GM12865 (cell line): ENCODE measurements at regions not wholly inside any gene's neighbourhood (a gene's known extent, or its start where the extent isn't known, plus 50 kb on each side); places are given as distances from the start of the nearest gene placed in this dataset.
"Not testable (repeated sequence)": the region's sequence is repeated elsewhere in the genome, so short reads cannot be mapped to it uniquely, and the experiment has no call there.

Experiments used
- DNase-seq: peaks from one replicate; pipeline ENCODE4 v3.0.0; 2010; ENCODE audit warnings: low read depth
- H3K4me3 ChIP-seq: 2 replicates; pipeline ENCODE4 v1.5.1; 2011; ENCODE audit warnings: mild to moderate bottlenecking, low read depth, low read length, control low read depth
- TF ChIP-seq, protein P1 (sequence below): IDR thresholded peaks from 2 replicates; pipeline ENCODE4 v1.5.1; 2011; ENCODE audit warnings: low read length, control low read depth, low read depth, inconsistent platforms; ENCODE audit not compliant: insufficient read depth; ENCODE audit errors: missing control alignments

GRCh38 chr10:53072144-53072543 lies 299.6 kb upstream of the MBL2 start:
- H3K4me3 ChIP-seq = no peak overlapping the region
- no peak for DNase-seq
- TF ChIP-seq, protein P1, sequence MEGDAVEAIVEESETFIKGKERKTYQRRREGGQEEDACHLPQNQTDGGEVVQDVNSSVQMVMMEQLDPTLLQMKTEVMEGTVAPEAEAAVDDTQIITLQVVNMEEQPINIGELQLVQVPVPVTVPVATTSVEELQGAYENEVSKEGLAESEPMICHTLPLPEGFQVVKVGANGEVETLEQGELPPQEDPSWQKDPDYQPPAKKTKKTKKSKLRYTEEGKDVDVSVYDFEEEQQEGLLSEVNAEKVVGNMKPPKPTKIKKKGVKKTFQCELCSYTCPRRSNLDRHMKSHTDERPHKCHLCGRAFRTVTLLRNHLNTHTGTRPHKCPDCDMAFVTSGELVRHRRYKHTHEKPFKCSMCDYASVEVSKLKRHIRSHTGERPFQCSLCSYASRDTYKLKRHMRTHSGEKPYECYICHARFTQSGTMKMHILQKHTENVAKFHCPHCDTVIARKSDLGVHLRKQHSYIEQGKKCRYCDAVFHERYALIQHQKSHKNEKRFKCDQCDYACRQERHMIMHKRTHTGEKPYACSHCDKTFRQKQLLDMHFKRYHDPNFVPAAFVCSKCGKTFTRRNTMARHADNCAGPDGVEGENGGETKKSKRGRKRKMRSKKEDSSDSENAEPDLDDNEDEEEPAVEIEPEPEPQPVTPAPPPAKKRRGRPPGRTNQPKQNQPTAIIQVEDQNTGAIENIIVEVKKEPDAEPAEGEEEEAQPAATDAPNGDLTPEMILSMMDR = no peak

GRCh38 chr10:53071505-53072125 lies 299.0 kb upstream of the MBL2 start:
- H3K4me3 ChIP-seq = no peak overlapping the region
- TF ChIP-seq, protein P1 = no peak
- no peak for DNase-seq

DNA sequence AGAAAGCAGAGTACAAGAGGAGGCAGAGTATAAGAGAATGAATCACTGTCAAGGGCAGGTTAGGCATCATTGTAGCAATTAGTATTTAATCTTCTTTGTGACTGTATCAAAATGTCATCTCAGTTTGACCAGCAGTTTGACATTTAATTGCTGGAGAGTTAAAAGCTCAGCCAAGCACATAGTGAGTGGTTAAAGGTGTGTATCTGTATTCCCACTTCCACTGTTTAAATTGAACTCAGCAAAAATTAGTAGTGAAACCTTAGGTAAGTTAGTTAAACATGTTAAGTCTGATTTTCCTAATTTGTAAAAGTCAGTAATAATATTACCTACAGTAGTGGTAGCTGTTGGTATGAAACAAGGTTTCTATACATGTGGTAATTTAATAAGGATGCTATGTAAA lies 296.4 kb upstream of the MBL2 start:
- TF ChIP-seq, protein P1 = no peak
- no peak for DNase-seq
- H3K4me3 ChIP-seq = no peak overlapping the region

GRCh38 chr10:53064614-53065013 lies 292.0 kb upstream of the MBL2 start:
- DNase-seq = no peak
- H3K4me3 ChIP-seq = no peak overlapping the region
- TF ChIP-seq, protein P1 = no peak

DNA sequence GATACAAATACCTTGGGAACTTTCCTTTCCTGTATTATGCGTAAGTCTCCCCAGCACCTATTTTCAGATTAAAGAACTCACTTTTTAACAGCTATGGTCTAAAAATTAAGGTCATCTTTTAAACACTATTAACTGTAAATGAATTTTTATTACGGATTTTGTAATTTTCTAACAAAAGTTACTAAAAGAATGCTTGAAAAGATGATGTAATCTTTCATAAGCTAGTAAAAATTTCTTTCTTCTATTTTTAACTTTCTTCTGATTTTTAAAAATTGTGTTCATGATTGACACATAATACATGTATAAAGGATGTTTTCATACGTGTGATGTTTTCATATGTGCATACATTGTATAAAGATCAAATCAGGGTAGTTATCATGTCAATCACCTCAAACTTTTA lies 291.2 kb upstream of the MBL2 start:
- H3K4me3 ChIP-seq = no peak overlapping the region
- TF ChIP-seq, protein P1 = no peak
- no peak for DNase-seq

- DNase-seq = no peak
- TF ChIP-seq, protein P1 = no peak
- no peak overlapping the region for H3K4me3 ChIP-seq
Measured at GRCh38 chr10:53052521-53053164, 280.1 kb upstream of the MBL2 start.

DNA sequence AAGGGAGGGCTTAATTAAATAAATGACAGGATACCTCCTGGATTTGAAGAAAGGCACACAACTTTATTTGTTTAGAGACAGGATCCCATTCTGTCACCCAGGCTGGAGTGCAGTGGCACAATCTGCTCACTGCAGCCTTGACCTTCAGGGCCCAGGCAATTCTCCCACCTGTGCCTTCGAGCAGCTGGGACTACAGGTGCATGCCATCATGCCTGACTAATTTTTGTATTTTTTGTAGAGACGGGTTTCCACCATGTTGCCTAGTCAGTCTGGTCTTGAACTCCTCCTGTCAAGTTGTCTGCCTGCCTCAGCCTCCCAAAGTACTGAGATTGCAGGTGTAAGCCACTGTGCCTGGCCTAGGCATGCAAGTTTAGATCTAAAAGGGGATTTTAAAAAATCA lies 272.7 kb upstream of the MBL2 start:
- TF ChIP-seq, protein P1 = no peak
- H3K4me3 ChIP-seq = no peak overlapping the region
- no peak for DNase-seq

- H3K4me3 ChIP-seq, DNase-seq: not testable (repeated sequence)
Measured at GRCh38 chr10:53035823-53036222, 263.2 kb upstream of the MBL2 start.
